ENCODE measurements at regions not wholly inside any gene's neighbourhood (a gene's known extent, or its start where the extent isn't known, plus 50 kb on each side); places are given as distances from the start of the nearest gene placed in this dataset.

DNA sequence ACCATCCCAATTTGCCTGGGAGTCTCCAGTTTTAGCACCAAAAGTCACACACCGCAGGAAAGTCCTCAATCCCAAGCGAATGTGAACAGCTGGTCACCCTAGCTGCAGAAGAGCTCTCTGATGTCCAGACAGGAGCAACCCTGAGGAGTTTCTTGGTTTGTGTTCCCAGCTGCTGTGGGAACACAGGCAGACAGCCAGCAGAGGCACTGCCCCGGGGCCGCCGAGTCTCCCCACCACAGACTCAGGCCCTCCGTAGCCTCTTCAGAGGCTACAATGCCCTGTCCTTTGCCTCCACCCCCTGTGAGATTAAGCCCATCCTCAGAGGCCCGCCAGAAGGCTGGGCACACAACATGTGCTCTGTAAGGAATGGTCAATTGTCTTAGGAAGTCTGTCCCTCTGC is 111.5 kb downstream of the TTC32 start:
- TF ChIP-seq POLR2A (IDR thresholded peaks at IDR 0.05; ENCODE audit: extremely low read depth, insufficient read length): no peak
- TF ChIP-seq, protein P1, sequence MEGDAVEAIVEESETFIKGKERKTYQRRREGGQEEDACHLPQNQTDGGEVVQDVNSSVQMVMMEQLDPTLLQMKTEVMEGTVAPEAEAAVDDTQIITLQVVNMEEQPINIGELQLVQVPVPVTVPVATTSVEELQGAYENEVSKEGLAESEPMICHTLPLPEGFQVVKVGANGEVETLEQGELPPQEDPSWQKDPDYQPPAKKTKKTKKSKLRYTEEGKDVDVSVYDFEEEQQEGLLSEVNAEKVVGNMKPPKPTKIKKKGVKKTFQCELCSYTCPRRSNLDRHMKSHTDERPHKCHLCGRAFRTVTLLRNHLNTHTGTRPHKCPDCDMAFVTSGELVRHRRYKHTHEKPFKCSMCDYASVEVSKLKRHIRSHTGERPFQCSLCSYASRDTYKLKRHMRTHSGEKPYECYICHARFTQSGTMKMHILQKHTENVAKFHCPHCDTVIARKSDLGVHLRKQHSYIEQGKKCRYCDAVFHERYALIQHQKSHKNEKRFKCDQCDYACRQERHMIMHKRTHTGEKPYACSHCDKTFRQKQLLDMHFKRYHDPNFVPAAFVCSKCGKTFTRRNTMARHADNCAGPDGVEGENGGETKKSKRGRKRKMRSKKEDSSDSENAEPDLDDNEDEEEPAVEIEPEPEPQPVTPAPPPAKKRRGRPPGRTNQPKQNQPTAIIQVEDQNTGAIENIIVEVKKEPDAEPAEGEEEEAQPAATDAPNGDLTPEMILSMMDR (IDR thresholded peaks at IDR 0.05; ENCODE audit: low read depth, low read length): no peak
